ENCODE measurements at regions not wholly inside any gene's neighbourhood (a gene's known extent, or its start where the extent isn't known, plus 50 kb on each side); places are given as distances from the start of the nearest gene placed in this dataset.

DNA sequence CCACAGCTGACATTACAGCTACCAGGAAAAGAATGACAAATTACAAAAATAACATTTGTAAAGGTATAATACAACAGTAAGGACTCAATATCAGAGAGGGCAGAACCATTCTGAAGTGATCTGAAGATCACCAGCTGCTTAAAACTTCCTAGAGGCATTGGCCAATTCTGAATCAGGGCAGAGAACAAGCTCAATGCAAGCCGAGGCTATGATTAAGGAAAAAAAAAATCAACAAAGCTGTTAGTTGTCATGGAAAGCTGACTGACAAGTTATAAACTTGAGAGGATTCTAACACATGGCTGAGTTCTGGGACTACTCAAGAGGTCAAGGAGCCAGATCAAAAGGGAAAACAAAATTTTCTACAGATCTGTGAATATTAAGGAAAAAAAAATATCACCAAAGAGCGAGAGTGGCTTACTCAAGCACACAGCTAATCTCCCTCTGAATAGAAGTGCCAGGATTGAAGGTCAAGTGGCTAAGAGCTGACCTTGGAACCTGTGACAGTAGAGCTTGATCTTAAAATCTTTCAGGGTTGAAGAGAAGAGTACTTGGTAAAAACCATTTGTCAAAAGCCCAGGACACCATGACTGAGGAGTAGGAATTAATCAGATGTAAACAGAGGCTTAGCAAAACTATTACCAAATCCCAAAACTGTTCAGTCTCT lies 383.4 kb downstream of the USP25 start:
- Histone ChIP-seq H3K9me3 (no peaks in the 10 kb centered on the region), H3K27ac (peak overlapping the region in 2 of 4 donors; percentile 27 to 29), H3K36me3 (no peaks in the 10 kb centered on the region), H3K4me1 (peaks cover 0 to 4% of the 10 kb centered on the region in 2 donors), H3K27me3 (no peaks in the 10 kb centered on the region), H3K4me3 (no peak overlapping the region)
- DNase-seq (no peak), ATAC-seq (no peak)
- in situ Hi-C loops (cut with MboI; ENCODE audit: low sequenced_read_pairs in 4 of 4) (no loop called here), intact Hi-C loops (cut with DNase I; ENCODE audit: low total_unique reads) (no loop called here)
- TF ChIP-seq POLR2A (IDR thresholded peaks at IDR 0.05), result no peak
- TF ChIP-seq, protein P1, sequence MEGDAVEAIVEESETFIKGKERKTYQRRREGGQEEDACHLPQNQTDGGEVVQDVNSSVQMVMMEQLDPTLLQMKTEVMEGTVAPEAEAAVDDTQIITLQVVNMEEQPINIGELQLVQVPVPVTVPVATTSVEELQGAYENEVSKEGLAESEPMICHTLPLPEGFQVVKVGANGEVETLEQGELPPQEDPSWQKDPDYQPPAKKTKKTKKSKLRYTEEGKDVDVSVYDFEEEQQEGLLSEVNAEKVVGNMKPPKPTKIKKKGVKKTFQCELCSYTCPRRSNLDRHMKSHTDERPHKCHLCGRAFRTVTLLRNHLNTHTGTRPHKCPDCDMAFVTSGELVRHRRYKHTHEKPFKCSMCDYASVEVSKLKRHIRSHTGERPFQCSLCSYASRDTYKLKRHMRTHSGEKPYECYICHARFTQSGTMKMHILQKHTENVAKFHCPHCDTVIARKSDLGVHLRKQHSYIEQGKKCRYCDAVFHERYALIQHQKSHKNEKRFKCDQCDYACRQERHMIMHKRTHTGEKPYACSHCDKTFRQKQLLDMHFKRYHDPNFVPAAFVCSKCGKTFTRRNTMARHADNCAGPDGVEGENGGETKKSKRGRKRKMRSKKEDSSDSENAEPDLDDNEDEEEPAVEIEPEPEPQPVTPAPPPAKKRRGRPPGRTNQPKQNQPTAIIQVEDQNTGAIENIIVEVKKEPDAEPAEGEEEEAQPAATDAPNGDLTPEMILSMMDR (IDR thresholded peaks at IDR 0.05 in 4 of 5, conservative IDR thresholded peaks at IDR 0.05 in 1 of 5), result no peak

DNA sequence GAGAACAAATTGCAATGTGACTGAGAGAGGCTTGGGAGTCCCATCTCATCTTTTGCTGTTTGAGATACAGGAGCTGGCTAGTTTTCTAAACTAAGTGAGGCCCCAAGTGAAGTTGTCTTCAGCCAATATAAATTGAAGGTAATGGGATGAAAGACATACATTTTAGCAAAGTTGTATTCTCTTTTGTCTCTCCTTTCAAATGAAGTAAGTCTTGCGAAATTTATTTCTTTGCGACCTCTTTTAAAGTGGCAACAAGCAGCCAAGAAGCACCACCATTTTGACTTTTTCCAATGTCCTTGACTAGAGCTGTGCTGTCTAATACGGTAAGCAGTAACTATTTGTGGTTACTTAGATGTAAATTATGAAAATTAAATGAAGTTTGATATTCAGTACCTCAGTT lies 385.7 kb downstream of the USP25 start:
- H3K27me3 ChIP-seq, result no peaks in the 10 kb centered on the region
- intact Hi-C loops (cut with DNase I; ENCODE audit: low total_unique reads), result no loop called here
- no peak overlapping the region for H3K4me3 ChIP-seq
- peaks cover 0 to 4% of the 10 kb centered on the region in 2 donors for H3K4me1 ChIP-seq
- in situ Hi-C loops (cut with MboI; ENCODE audit: low sequenced_read_pairs in 4 of 4), result no loop called here
- ATAC-seq (no peak), DNase-seq (no peak)
- no peaks in the 10 kb centered on the region for H3K36me3 ChIP-seq
- no peak for TF ChIP-seq POLR2A (IDR thresholded peaks at IDR 0.05)
- TF ChIP-seq, protein P1 (IDR thresholded peaks at IDR 0.05 in 4 of 5, conservative IDR thresholded peaks at IDR 0.05 in 1 of 5), result no peak
- H3K27ac ChIP-seq, result no peak overlapping the region
- H3K9me3 ChIP-seq, result no peaks in the 10 kb centered on the region

DNA sequence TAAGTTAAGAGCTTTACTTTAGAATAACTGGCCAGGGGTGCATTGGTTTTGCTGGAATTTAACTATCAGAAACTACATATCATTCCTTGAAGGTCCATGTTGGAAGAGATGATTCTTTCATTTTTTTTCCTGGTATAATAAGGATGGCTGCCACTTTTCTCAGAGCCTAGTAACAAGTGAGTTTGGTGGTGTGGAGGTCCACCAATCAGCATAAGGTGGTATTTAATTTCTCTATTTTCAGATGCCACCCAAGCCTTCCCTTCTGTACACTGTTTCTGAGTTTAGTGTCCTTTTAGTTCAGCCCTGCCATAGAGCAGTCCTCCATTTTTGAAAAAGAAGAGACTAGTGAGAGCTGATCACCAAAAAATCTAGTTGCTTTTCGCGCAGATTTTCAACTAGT lies 386.3 kb downstream of the USP25 start:
- H3K4me3 ChIP-seq, result no peak overlapping the region
- no peak for ATAC-seq
- no peaks in the 10 kb centered on the region for H3K36me3 ChIP-seq
- H3K27me3 ChIP-seq, result no peaks in the 10 kb centered on the region
- H3K27ac ChIP-seq, result no peak overlapping the region
- TF ChIP-seq POLR2A (IDR thresholded peaks at IDR 0.05), result no peak
- TF ChIP-seq, protein P1 (IDR thresholded peaks at IDR 0.05 in 4 of 5, conservative IDR thresholded peaks at IDR 0.05 in 1 of 5), result no peak
- no peaks in the 10 kb centered on the region for H3K9me3 ChIP-seq
- in situ Hi-C loops (cut with MboI; ENCODE audit: low sequenced_read_pairs in 4 of 4), result no loop called here
- H3K4me1 ChIP-seq, result peaks cover 0 to 4% of the 10 kb centered on the region in 2 donors
- intact Hi-C loops (cut with DNase I; ENCODE audit: low total_unique reads), result no loop called here
- no peak for DNase-seq

DNA sequence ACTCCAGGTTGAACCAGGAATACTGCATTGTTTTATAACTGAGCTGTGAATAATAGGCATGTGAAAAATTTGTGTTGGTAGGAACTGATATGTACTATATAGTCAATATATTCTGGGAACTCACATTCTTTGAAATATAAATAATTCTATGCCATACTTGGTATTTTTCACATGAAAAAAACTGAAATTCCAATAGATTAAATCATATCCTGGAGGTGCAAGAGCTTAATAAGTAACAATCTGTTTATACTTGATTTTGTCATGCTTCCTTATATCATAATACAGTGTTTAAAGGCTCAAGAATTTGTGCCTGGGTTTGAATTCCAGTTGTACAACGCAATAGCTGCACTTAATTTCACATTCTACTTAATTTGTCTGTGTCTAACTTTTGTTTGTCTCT lies 387.0 kb downstream of the USP25 start:
- DNase-seq, result no peak
- H3K27ac ChIP-seq, result peak overlapping the region in 2 of 4 donors; percentile 20 to 52
- H3K4me1 ChIP-seq, result peaks cover 0 to 4% of the 10 kb centered on the region in 2 donors
- ATAC-seq, result no peak
- H3K9me3 ChIP-seq, result no peaks in the 10 kb centered on the region
- intact Hi-C loops (cut with DNase I; ENCODE audit: low total_unique reads) (no loop called here), in situ Hi-C loops (cut with MboI; ENCODE audit: low sequenced_read_pairs in 4 of 4) (no loop called here)
- H3K4me3 ChIP-seq, result no peak overlapping the region
- H3K27me3 ChIP-seq, result no peaks in the 10 kb centered on the region
- H3K36me3 ChIP-seq, result no peaks in the 10 kb centered on the region
- TF ChIP-seq POLR2A (IDR thresholded peaks at IDR 0.05), result no peak
- TF ChIP-seq, protein P1 (IDR thresholded peaks at IDR 0.05 in 4 of 5, conservative IDR thresholded peaks at IDR 0.05 in 1 of 5), result no peak

DNA sequence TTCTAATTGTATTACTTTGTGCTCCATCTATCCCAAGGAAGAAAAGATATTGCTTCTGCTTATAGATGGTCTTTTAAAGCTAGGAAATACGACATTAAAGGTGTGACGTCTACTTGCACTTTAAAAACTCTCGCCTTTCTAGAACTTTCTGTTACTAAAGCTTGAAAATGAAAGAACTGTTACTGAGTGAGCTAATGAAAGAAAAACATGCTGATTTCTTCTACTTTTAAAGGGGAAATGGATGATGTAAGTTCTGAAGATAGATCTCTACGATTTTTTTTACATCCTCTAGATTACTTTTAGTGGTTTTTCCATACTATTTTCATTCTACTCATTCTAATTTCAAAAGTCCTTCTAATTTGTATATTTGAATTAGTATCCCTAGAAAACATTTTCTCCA lies 387.5 kb downstream of the USP25 start:
- Histone ChIP-seq H3K27ac (peak overlapping the region in 3 of 4 donors; percentile 20 to 52 (median 36)), H3K4me3 (peak overlapping the region in 1 of 4 donors; percentile 42), H3K9me3 (no peaks in the 10 kb centered on the region), H3K36me3 (no peaks in the 10 kb centered on the region), H3K27me3 (no peaks in the 10 kb centered on the region), H3K4me1 (peaks cover 0 to 4% of the 10 kb centered on the region in 2 donors)
- intact Hi-C loops (cut with DNase I; ENCODE audit: low total_unique reads) (no loop called here), in situ Hi-C loops (cut with MboI; ENCODE audit: low sequenced_read_pairs in 4 of 4) (no loop called here)
- ATAC-seq (no peak), DNase-seq (no peak)
- no peak for TF ChIP-seq POLR2A (IDR thresholded peaks at IDR 0.05)
- TF ChIP-seq, protein P1 (IDR thresholded peaks at IDR 0.05 in 4 of 5, conservative IDR thresholded peaks at IDR 0.05 in 1 of 5), result no peak

All from gastrocnemius medialis (tissue), 4 donors.